Activated naive CD4-positive, alpha-beta T cell treated with anti-CD3 and anti-CD28 coated beads, Interleukin-2, amount 50 U/mL, for 24 hours (primary cell): ENCODE measurements at regions not wholly inside any gene's neighbourhood (a gene's known extent, or its start where the extent isn't known, plus 50 kb on each side); places are given as distances from the start of the nearest gene placed in this dataset.

Source experiments
- H3K27ac Mint-ChIP-seq: one replicate; pipeline ENCODE4 v1.8.0; 2021; ENCODE audit warnings: mild to moderate bottlenecking, mixed read lengths
- H3K27me3 Mint-ChIP-seq: one replicate; pipeline ENCODE4 v1.8.0; 2021; ENCODE audit warnings: mixed read lengths
- H3K36me3 Mint-ChIP-seq: one replicate; pipeline ENCODE4 v1.8.0; 2021; ENCODE audit warnings: mixed read lengths
- H3K4me1 Mint-ChIP-seq: one replicate; pipeline ENCODE4 v1.8.0; 2021; ENCODE audit warnings: mixed read lengths
- H3K4me3 Mint-ChIP-seq: one replicate; pipeline ENCODE4 v1.8.0; 2021; ENCODE audit warnings: mild to moderate bottlenecking, mixed read lengths
- H3K9me3 Mint-ChIP-seq: one replicate; pipeline ENCODE4 v1.8.0; 2021; ENCODE audit warnings: mixed read lengths

GRCh38 chr4:62940229-62940628 lies 1469.0 kb downstream of the TECRL start:
- no peaks in the 10 kb centered on the region for H3K27me3 Mint-ChIP-seq
- H3K4me1 Mint-ChIP-seq, result no peaks in the 10 kb centered on the region
- H3K9me3 Mint-ChIP-seq, result peaks cover 14% of the 10 kb centered on the region
- H3K27ac Mint-ChIP-seq, result no peak overlapping the region
- no peaks in the 10 kb centered on the region for H3K36me3 Mint-ChIP-seq
- H3K4me3 Mint-ChIP-seq, result no peak overlapping the region

GRCh38 chr4:62930884-62931283 lies 1478.4 kb downstream of the TECRL start:
- Mint-ChIP-seq H3K4me1 (no peaks in the 10 kb centered on the region), H3K36me3 (no peaks in the 10 kb centered on the region), H3K27ac (no peak overlapping the region), H3K4me3 (no peak overlapping the region), H3K9me3 (peaks cover 12% of the 10 kb centered on the region), H3K27me3 (no peaks in the 10 kb centered on the region)

- Mint-ChIP-seq H3K4me3 (no peak overlapping the region), H3K4me1 (no peaks in the 10 kb centered on the region), H3K27ac (no peak overlapping the region), H3K9me3 (peaks cover 16% of the 10 kb centered on the region), H3K36me3 (no peaks in the 10 kb centered on the region), H3K27me3 (no peaks in the 10 kb centered on the region)
These were observed 1480.8 kb downstream of the TECRL start for GRCh38 chr4:62928483-62928882.

GRCh38 chr4:62927574-62927973 lies 1481.7 kb downstream of the TECRL start:
- no peak overlapping the region for H3K27ac Mint-ChIP-seq
- no peaks in the 10 kb centered on the region for H3K27me3 Mint-ChIP-seq
- H3K4me3 Mint-ChIP-seq, result no peak overlapping the region
- peaks cover 17% of the 10 kb centered on the region for H3K9me3 Mint-ChIP-seq
- no peaks in the 10 kb centered on the region for H3K4me1 Mint-ChIP-seq
- no peaks in the 10 kb centered on the region for H3K36me3 Mint-ChIP-seq

GRCh38 chr4:62923783-62924182 lies 1485.5 kb downstream of the TECRL start:
- Mint-ChIP-seq H3K36me3 (no peaks in the 10 kb centered on the region), H3K4me3 (no peak overlapping the region), H3K9me3 (peaks cover 8% of the 10 kb centered on the region), H3K4me1 (no peaks in the 10 kb centered on the region), H3K27me3 (no peaks in the 10 kb centered on the region), H3K27ac (no peak overlapping the region)

- Mint-ChIP-seq H3K36me3 (no peaks in the 10 kb centered on the region), H3K4me1 (no peaks in the 10 kb centered on the region), H3K27me3 (no peaks in the 10 kb centered on the region), H3K27ac (no peak overlapping the region), H3K4me3 (no peak overlapping the region), H3K9me3 (no peaks in the 10 kb centered on the region)
These were observed 1491.6 kb downstream of the TECRL start for GRCh38 chr4:62917649-62918048.

- Mint-ChIP-seq H3K9me3 (peaks cover 11% of the 10 kb centered on the region), H3K27me3 (no peaks in the 10 kb centered on the region), H3K4me3 (no peak overlapping the region), H3K27ac (no peak overlapping the region), H3K36me3 (no peaks in the 10 kb centered on the region), H3K4me1 (no peaks in the 10 kb centered on the region)
These were observed 1494.5 kb downstream of the TECRL start for GRCh38 chr4:62914758-62915157.

GRCh38 chr4:62913065-62913464 lies 1496.2 kb downstream of the TECRL start:
- Mint-ChIP-seq H3K4me3 (no peak overlapping the region), H3K27me3 (no peaks in the 10 kb centered on the region), H3K9me3 (peaks cover 11% of the 10 kb centered on the region), H3K4me1 (no peaks in the 10 kb centered on the region), H3K27ac (no peak overlapping the region), H3K36me3 (no peaks in the 10 kb centered on the region)

- H3K4me3 Mint-ChIP-seq, result no peak overlapping the region
- peaks cover 11% of the 10 kb centered on the region for H3K9me3 Mint-ChIP-seq
- H3K4me1 Mint-ChIP-seq, result no peaks in the 10 kb centered on the region
- H3K27me3 Mint-ChIP-seq, result no peaks in the 10 kb centered on the region
- no peaks in the 10 kb centered on the region for H3K36me3 Mint-ChIP-seq
- no peak overlapping the region for H3K27ac Mint-ChIP-seq
These were observed 1496.7 kb downstream of the TECRL start for GRCh38 chr4:62912531-62912930.

- Mint-ChIP-seq H3K9me3 (peaks cover 11% of the 10 kb centered on the region), H3K4me3 (no peak overlapping the region), H3K4me1 (no peaks in the 10 kb centered on the region), H3K27ac (no peak overlapping the region), H3K36me3 (no peaks in the 10 kb centered on the region), H3K27me3 (no peaks in the 10 kb centered on the region)
These were observed 1500.0 kb downstream of the TECRL start for GRCh38 chr4:62909238-62909637.

GRCh38 chr4:62901101-62901500 lies 1508.1 kb downstream of the TECRL start:
- H3K4me3 Mint-ChIP-seq, result no peak overlapping the region
- H3K4me1 Mint-ChIP-seq, result no peaks in the 10 kb centered on the region
- H3K27ac Mint-ChIP-seq, result no peak overlapping the region
- H3K36me3 Mint-ChIP-seq, result no peaks in the 10 kb centered on the region
- H3K27me3 Mint-ChIP-seq, result no peaks in the 10 kb centered on the region
- H3K9me3 Mint-ChIP-seq, result no peaks in the 10 kb centered on the region

- Mint-ChIP-seq H3K9me3 (no peaks in the 10 kb centered on the region), H3K4me3 (no peak overlapping the region), H3K36me3 (no peaks in the 10 kb centered on the region), H3K4me1 (no peaks in the 10 kb centered on the region), H3K27me3 (no peaks in the 10 kb centered on the region), H3K27ac (no peak overlapping the region)
These were observed 1509.4 kb downstream of the TECRL start for GRCh38 chr4:62899646-62900364.

GRCh38 chr4:62898115-62898514 lies 1511.1 kb downstream of the TECRL start:
- H3K4me1 Mint-ChIP-seq, result no peaks in the 10 kb centered on the region
- no peaks in the 10 kb centered on the region for H3K36me3 Mint-ChIP-seq
- no peak overlapping the region for H3K27ac Mint-ChIP-seq
- H3K9me3 Mint-ChIP-seq, result no peaks in the 10 kb centered on the region
- no peak overlapping the region for H3K4me3 Mint-ChIP-seq
- H3K27me3 Mint-ChIP-seq, result no peaks in the 10 kb centered on the region

GRCh38 chr4:62896721-62897120 lies 1512.5 kb downstream of the TECRL start:
- no peak overlapping the region for H3K4me3 Mint-ChIP-seq
- no peak overlapping the region for H3K27ac Mint-ChIP-seq
- H3K27me3 Mint-ChIP-seq, result no peaks in the 10 kb centered on the region

GRCh38 chr4:62881901-62882300 lies 1527.3 kb downstream of the TECRL start:
- Mint-ChIP-seq H3K4me1 (no peaks in the 10 kb centered on the region), H3K4me3 (no peak overlapping the region), H3K36me3 (no peaks in the 10 kb centered on the region), H3K9me3 (peaks cover 16% of the 10 kb centered on the region), H3K27ac (no peak overlapping the region), H3K27me3 (no peaks in the 10 kb centered on the region)

More at GRCh38 chr4:62896721-62897120, 1512.5 kb downstream of the TECRL start:
- Mint-ChIP-seq H3K4me1 (no peaks in the 10 kb centered on the region), H3K9me3 (no peaks in the 10 kb centered on the region), H3K36me3 (no peaks in the 10 kb centered on the region)

GRCh38 chr4:62881210-62881609 lies 1528.0 kb downstream of the TECRL start:
- H3K4me3 Mint-ChIP-seq, result no peak overlapping the region
- H3K27me3 Mint-ChIP-seq, result no peaks in the 10 kb centered on the region
- no peaks in the 10 kb centered on the region for H3K36me3 Mint-ChIP-seq
- peaks cover 16% of the 10 kb centered on the region for H3K9me3 Mint-ChIP-seq
- no peaks in the 10 kb centered on the region for H3K4me1 Mint-ChIP-seq
- H3K27ac Mint-ChIP-seq, result no peak overlapping the region

- Mint-ChIP-seq H3K27me3 (no peaks in the 10 kb centered on the region), H3K27ac (no peak overlapping the region), H3K4me3 (no peak overlapping the region), H3K4me1 (no peaks in the 10 kb centered on the region), H3K9me3 (no peaks in the 10 kb centered on the region), H3K36me3 (no peaks in the 10 kb centered on the region)
These were observed 1536.4 kb downstream of the TECRL start for GRCh38 chr4:62872856-62873255.
